NCI-H446 treated with DMSO at 0.1 percent for 48 hours (cell line): ENCODE measurements at regions not wholly inside any gene's neighbourhood (a gene's known extent, or its start where the extent isn't known, plus 50 kb on each side); places are given as distances from the start of the nearest gene placed in this dataset.

Experiments used
- DNase-seq: peaks from one replicate; lab custom pipeline; 2025; lab: John Stamatoyannopoulos, UW

DNA sequence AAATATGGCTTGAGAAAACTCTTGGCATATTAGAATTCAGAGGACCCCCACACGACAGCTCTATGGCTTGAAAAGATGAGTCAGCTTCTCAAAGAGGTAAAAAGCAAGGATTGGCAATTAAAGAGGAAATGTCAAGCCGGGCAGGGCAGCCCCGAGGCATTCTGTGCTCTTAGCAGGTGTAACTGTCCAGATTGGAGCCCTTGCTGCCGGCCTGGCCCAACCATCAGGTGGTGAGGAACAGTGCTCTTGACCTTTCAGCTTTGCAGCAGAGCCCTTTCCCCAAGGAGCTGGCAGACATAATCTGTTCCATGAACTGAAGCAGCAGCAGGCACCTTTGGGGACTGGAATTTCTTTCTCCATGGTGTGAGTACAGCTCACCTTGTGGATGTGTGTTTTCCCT lies 287.8 kb downstream of the UTP18 start:
- DNase-seq: no peak

DNA sequence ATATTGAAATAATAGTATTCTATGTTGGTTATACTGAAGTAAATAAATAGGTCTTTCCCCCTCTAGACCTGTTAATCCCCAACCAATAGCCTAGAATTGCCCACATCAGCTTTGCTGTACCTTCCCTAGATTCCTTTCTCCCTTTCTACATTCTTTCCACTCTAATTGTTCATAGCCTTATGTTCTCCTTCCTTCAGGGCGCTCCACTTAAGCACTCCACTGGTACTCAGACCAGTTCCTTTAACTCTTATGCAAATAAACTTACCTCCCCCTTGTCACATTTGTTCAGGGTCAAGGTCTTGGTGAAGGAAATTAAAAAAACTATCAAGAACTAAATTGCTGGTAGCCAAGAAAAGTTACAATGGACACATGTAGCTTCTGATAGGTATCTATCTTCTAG lies 294.8 kb downstream of the UTP18 start:
- DNase-seq: no peak

DNA sequence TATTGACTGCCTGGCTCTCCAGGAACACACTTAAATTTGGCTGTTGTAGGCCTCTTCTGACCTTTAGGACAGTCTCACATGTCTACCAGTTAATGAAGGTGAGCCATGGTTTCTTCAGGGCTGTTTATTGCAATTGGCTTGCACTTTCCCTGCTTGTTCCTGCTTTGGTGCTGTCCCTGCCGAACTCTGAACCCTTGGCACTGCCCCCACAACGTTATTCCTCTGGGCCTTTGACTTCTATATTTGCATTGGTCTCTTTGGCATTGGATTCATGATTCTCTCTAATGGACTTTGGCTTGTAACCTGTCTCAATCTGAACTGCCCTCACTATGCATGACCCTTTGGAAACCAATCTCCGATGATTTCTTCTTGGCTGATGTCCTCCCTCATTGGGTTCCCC lies 299.4 kb downstream of the UTP18 start:
- DNase-seq: no peak

- DNase-seq: no peak
These were observed 300.1 kb downstream of the UTP18 start for GRCh38 chr17:51560398-51560797.

- DNase-seq: no peak
These were observed 303.6 kb downstream of the UTP18 start for GRCh38 chr17:51563961-51564360.

- no peak for DNase-seq
These were observed 311.8 kb downstream of the UTP18 start for GRCh38 chr17:51572115-51572514.
